Muscle layer of colon (tissue), 2 donors: ENCODE measurements at regions not wholly inside any gene's neighbourhood (a gene's known extent, or its start where the extent isn't known, plus 50 kb on each side); places are given as distances from the start of the nearest gene placed in this dataset.

ENCODE experiments used
- H3K27ac ChIP-seq: one replicate; pipeline ENCODE4 v1.7.0; 2013; ENCODE audit warnings: low read depth, mild to moderate bottlenecking, low read length, moderate library complexity
- H3K27me3 ChIP-seq, 2 donors: one replicate each; pipeline ENCODE4 v1.7.0; 2013; ENCODE audit warnings: low read length in 2 of 2, mild to moderate bottlenecking in 2 of 2; ENCODE audit not compliant: insufficient read depth in 2 of 2, control insufficient read depth in 1 of 2
- H3K36me3 ChIP-seq: one replicate; pipeline ENCODE4 v1.7.0; 2013; ENCODE audit warnings: mild to moderate bottlenecking, low read length; ENCODE audit not compliant: insufficient read depth
- H3K4me1 ChIP-seq: one replicate; pipeline ENCODE4 v1.7.0; 2013; ENCODE audit warnings: mild to moderate bottlenecking, low read length; ENCODE audit not compliant: insufficient read depth
- H3K4me3 ChIP-seq, 2 donors: one replicate each; pipeline ENCODE4 v1.7.0; 2013; ENCODE audit warnings: low read length in 2 of 2, low read depth in 1 of 2, mild to moderate bottlenecking in 1 of 2, moderate library complexity in 1 of 2
- H3K9ac ChIP-seq: one replicate; pipeline ENCODE4 v1.7.0; 2013; ENCODE audit warnings: low read length
- H3K9me3 ChIP-seq: one replicate; pipeline ENCODE4 v1.7.0; 2013; ENCODE audit warnings: mild to moderate bottlenecking, low read length
- donor health status: abdominal sarcoma.
- donor health status: Adenocarcinoma of cecum.

DNA sequence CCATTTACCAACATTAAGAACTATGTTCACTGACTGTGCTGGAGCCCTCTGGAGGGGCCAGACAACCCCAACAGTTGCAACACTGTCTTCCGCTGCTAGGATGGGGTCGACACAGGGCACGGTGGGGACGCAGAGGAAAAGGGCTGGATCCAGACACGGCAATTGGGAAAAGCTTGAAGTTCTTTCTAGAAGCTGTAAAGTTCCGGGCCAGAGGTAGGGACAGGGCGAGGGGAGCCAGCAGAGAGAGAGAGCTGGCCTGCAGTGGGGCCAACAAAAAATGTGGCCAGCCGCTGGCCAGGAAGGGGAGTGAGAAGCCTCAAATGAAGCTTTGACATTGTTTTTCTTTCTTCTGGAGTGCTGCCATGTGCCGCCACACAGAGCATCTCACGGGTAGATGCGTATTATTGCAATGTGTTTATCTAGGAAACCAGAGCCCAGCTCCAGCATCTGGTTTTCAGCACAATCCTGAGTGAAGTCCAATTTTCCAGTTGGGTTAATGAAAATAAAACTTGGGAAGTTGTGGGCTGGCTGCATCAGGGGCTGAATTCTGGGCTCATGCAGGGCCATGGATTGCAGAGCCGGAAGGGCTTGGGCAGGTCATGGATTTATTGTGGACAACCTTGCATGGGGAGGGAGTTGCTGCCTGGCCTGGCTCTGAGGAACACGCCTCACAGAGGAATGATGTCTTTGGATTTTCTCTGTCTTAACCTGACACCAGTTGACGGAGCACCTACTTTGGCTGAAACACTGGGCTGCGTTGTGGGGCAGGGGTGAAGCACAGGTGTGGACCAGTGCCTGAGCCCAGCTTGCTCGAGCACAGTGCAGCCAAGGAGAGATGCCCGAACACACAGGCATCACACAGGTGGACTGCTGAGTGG is 67.6 kb upstream of the AMPD3 start:
- Histone ChIP-seq H3K4me3 (no peak overlapping the region), H3K27ac (peak overlapping the region; percentile 78), H3K9me3 (no peaks in the 10 kb centered on the region), H3K9ac (no peak overlapping the region), H3K27me3 (no peaks in the 10 kb centered on the region), H3K4me1 (peaks cover 45% of the 10 kb centered on the region), H3K36me3 (no peaks in the 10 kb centered on the region)

DNA sequence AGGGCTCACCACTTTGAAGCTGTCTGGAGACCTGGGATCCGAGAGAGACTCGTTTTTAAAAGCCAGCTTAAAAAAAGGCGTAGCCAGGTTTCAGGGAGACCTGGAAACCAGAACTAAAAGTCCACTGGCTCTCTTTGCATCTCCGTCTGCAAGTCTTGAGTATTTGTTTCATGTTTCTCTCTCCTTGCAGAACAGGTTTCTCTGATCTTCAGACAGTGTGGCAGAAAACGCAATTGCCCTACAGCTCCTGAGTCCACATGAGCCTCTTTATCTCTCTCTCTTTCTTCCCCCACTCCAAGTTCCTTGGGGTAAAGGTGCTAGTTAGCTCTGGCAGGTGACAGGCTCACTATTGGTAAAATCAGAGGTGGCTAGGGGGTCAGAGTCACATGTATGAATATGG is 67.0 kb upstream of the AMPD3 start:
- Histone ChIP-seq H3K27ac (peak overlapping the region; percentile 78), H3K27me3 (no peaks in the 10 kb centered on the region), H3K9ac (peak overlapping the region; percentile 11)

DNA sequence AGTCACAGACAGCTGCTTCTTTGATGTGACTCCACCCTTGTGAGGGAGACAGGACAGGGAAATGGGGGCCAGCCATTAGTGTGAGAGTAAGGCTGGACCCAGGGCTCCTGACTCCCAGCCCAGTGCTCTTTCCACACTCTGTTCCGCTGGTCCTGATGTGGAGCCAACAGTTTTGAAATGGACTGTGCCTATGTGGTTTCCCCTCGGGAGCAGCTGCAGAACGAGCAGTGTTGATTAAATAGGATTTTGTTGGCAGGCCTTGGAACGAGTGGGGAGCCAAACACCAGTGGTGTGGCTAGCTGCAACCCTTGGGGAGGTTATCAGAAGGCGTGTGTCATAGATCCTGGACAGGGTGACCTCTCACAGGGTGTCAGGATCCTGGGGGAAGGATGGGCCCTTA is 66.5 kb upstream of the AMPD3 start:
- Histone ChIP-seq H3K4me3 (no peak overlapping the region), H3K27me3 (no peaks in the 10 kb centered on the region), H3K36me3 (no peaks in the 10 kb centered on the region), H3K27ac (peak overlapping the region; percentile 78), H3K4me1 (peaks cover 45% of the 10 kb centered on the region), H3K9ac (peak overlapping the region; percentile 11), H3K9me3 (no peaks in the 10 kb centered on the region)

More for the DNA sequence above, 67.0 kb upstream of the AMPD3 start:
- Histone ChIP-seq H3K4me3 (no peak overlapping the region), H3K36me3 (no peaks in the 10 kb centered on the region), H3K4me1 (peaks cover 45% of the 10 kb centered on the region), H3K9me3 (no peaks in the 10 kb centered on the region)

DNA sequence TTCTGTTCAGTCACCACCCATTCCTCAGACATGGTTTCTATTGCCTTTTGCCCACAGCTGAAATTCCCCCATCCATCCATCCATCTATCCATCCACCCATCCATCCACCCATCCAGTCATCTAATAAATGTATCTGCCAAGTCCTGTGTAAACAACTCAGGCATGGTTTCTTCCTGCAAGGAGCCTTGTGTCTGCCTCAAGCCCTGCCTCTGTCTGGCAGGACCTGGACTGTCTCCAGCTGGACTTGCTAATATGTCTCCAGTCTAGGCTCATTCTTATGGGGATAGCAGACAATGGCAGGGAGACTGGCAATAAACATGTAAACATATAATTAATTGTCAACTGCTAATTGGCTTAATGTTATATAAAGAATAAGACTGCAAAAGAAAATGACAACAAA is 64.7 kb upstream of the AMPD3 start:
- H3K9me3 ChIP-seq, result no peaks in the 10 kb centered on the region
- no peak overlapping the region for H3K4me3 ChIP-seq
- H3K27me3 ChIP-seq, result no peaks in the 10 kb centered on the region
- peaks cover 45% of the 10 kb centered on the region for H3K4me1 ChIP-seq
- H3K36me3 ChIP-seq, result no peaks in the 10 kb centered on the region
- H3K9ac ChIP-seq, result no peak overlapping the region
- no peak overlapping the region for H3K27ac ChIP-seq

DNA sequence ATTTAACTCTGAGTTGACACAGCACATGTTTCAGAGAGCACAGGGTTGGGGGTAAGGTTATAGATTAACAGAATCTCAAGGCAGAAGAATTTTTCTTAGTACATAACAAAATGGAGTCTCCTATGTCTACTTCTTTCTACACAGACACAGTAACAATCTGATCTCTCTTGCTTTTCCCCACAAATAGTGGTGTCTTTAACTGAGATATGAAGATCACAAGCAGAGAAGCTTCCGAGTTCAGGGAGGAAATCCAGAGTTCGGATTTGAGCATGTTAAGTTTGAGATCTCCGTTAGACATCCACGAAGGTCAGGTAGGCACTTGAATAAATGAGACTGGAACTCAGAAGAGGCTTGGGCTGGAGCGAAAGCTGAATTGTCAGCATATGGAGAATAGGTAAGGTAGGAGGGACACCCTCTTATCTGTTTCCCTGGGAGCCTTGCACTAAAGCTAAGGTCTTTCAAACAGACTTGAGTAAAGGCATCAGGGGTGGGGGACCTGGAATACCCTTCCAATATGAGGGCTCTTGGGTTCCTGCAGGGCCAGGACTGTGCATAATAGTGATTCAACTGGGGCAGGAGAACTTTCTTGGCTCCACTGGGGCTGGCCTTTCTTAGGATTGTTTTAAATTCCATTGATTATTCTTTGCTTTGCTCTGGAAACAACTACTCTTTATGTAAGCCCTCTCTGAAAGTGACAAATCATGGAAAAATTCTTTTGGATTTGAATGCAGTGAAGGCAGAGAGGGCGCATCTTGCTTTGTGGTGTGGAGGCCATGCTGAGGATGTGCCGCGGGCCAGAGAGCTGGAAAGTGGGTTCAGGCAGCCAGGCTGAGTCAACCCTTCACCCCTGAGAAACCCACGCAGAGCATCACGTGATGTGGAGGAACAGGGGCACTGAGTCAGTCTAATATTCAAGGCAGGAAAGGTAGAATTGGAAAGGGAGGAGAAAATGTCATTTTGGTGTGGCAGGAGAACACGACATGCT is 62.7 kb upstream of the AMPD3 start:
- no peaks in the 10 kb centered on the region for H3K27me3 ChIP-seq
- peaks cover 26% of the 10 kb centered on the region for H3K4me1 ChIP-seq
- H3K9ac ChIP-seq, result no peak overlapping the region
- H3K9me3 ChIP-seq, result no peaks in the 10 kb centered on the region
- no peak overlapping the region for H3K27ac ChIP-seq
- no peaks in the 10 kb centered on the region for H3K36me3 ChIP-seq
- H3K4me3 ChIP-seq, result no peak overlapping the region

DNA sequence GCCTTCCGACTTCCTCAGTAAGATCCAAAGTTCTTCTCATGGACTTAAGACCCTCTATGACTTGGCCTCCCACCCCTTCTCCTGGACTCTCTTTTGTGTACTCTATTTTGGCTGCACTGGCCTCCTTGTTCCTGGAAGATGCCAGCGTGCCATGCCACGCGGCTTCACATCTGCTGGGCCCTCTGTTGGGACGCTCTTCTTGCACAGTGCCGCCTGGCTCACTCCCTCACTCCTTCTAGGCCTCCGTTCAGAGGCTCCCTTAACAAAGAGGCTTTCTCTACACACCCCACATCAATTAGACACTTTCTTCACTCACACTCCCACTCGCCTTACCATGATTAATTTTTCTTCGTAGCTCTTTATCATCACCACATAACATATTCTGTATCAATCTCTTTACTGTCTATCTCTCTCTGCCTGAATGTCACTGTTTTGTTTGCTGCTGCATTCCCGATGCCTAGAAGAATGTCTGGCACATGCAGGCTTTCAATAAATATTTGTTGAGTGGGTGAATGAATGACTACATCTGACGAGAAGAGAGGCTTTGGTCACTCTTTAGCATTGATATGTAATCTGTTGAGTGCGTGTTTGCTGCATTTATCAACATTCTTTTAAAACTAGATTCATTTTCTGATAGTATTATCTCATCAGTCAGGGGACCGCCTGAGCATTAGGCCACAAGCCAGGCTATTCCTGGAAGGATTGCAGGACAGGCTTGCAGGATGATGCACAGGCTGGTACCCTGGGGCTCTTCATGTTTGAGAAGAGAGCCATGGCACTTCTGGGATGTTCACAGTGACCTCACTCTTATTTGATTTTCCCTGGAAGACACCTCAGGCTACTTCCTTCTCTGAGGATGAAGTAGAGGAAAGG is 60.6 kb upstream of the AMPD3 start:
- Histone ChIP-seq H3K4me1 (peaks cover 11% of the 10 kb centered on the region), H3K9ac (no peak overlapping the region), H3K4me3 (no peak overlapping the region), H3K27ac (no peak overlapping the region), H3K9me3 (no peaks in the 10 kb centered on the region), H3K36me3 (no peaks in the 10 kb centered on the region), H3K27me3 (no peaks in the 10 kb centered on the region)

DNA sequence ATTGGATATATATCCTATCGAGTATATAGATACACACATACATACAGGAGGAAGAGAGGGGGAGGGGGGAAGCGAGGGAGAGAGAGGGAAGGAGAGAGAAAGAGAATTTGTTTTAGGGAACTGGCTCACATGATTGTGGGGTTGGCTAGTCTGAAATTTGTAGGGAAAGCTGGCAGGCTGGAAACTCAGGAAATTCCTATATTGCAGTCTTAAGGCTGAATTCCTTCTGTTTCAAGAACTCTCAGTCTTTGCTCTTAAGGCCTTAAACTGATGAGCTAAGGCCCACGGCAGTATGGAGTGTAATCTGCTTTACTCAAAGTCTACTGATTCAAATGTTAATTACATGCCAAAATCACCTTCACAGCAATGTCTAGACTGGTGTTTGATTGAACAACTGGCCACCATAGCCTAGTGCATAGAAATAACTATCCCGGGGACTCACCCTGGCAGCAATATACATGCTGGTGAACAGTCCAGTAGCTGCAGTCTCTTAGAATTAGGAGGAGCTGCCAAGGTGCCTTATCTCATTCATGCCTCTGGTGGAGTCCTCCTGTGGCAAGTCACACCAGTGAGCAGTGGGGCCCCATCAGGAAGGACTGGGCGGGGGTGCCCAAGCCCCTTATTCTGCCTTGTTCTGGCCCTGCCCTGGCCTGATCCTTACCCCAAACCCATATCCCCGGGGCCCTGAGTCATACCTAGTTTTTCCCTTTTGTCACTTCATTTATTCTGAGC is 59.7 kb upstream of the AMPD3 start:
- no peaks in the 10 kb centered on the region for H3K36me3 ChIP-seq
- no peaks in the 10 kb centered on the region for H3K27me3 ChIP-seq
- no peak overlapping the region for H3K4me3 ChIP-seq
- H3K9ac ChIP-seq, result no peak overlapping the region
- H3K27ac ChIP-seq, result no peak overlapping the region
- H3K9me3 ChIP-seq, result no peaks in the 10 kb centered on the region
- peaks cover 7% of the 10 kb centered on the region for H3K4me1 ChIP-seq

DNA sequence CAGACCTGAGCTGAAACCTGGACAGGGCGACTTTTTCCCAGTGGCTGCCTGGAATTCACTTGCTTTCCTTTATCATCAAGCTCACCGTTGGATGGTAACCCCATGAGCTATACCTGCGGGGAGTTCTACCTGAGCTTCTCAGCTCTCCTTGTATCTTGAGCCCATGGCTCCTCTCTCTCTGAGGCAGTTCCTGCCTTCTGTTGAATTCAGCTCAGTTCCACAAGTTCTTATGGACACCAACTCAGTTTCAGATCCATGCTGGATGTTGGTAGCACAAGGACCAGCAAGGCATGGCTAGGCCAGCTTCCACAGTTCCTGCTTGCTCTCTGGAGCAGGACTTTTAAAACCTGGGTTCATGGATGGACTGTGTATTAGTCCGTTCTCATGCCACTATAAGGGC is 58.3 kb upstream of the AMPD3 start:
- Histone ChIP-seq H3K4me1 (no peaks in the 10 kb centered on the region), H3K9me3 (no peaks in the 10 kb centered on the region), H3K27ac (no peak overlapping the region), H3K9ac (no peak overlapping the region), H3K4me3 (no peak overlapping the region), H3K27me3 (no peaks in the 10 kb centered on the region), H3K36me3 (no peaks in the 10 kb centered on the region)

DNA sequence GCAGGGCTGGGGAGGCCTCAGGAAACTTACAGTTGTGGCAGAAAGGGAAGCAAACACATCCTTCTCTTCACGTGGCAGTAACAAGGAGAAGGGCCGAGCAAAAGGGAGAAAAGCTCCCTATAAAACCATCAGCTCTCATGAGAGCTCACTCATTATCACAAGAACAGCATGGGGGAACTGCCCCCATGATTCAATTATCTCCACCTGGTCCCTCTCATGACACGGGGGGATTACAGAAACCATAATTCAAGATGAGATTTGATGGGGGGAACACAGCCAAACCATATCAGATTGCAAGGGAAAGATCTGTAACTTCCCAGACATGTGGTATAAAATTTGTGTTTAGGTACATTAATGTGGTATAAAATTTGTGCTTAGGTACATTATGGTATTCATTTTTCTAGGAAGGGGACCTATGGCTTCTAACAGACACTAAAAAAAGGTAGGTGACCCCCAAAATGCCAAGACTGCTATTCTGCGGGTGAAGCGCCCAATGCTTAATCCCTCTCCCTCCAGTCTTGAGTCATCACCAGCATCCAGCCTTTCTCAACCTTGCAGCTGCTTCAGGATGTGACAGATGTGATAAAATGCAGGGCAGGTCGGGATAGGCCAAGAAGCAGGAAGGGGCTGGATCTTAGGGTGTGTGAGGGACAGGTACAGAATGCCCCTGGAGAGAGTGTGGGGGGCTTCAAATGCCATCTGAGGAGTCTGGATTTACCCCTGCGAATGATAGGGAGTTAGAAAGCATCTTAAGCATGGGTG is 57.7 kb upstream of the AMPD3 start:
- no peaks in the 10 kb centered on the region for H3K4me1 ChIP-seq
- no peak overlapping the region for H3K9ac ChIP-seq
- no peak overlapping the region for H3K27ac ChIP-seq
- H3K36me3 ChIP-seq, result no peaks in the 10 kb centered on the region
- H3K9me3 ChIP-seq, result no peaks in the 10 kb centered on the region
- H3K4me3 ChIP-seq, result no peak overlapping the region
- H3K27me3 ChIP-seq, result no peaks in the 10 kb centered on the region

DNA sequence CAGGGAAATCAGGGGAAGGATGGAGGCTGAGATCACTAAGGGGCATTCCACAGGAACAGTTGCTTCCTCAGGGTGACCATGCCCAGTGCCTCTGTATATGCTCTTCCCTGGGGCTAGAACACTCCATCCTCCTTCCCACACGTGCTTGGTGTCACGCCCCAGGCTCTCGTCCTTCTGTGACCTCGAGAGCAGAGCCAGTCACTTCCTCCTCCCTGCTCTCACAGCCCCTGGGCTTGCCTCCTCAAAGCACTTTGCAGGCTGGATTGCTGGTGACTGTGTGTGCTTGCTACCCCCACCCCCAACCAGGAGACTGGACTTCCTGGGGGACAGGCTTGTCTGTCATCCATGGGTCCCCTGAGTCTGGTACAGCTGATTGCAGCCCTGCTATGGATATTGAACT is 56.5 kb upstream of the AMPD3 start:
- Histone ChIP-seq H3K9me3 (no peaks in the 10 kb centered on the region), H3K27me3 (no peaks in the 10 kb centered on the region), H3K27ac (no peak overlapping the region), H3K36me3 (no peaks in the 10 kb centered on the region), H3K4me1 (no peaks in the 10 kb centered on the region), H3K9ac (no peak overlapping the region), H3K4me3 (no peak overlapping the region)
